Progenitor cell of endocrine pancreas (in vitro differentiated cells): ENCODE measurements at regions not wholly inside any gene's neighbourhood (a gene's known extent, or its start where the extent isn't known, plus 50 kb on each side); places are given as distances from the start of the nearest gene placed in this dataset.
"Not testable (repeated sequence)": the region's sequence is repeated elsewhere in the genome, so short reads cannot be mapped to it uniquely, and the experiment has no call there.

Experiments used
- DNase-seq: peaks from one replicate; pipeline ENCODE4 v3.0.0; 2021; ENCODE audit warnings: low spot score; ENCODE audit not compliant: unreplicated experiment
- H3K27ac Mint-ChIP-seq: 2 replicates; pipeline ENCODE4 v1.8.0; 2021; ENCODE audit warnings: mild to moderate bottlenecking, moderate library complexity, mixed read lengths
- H3K27me3 Mint-ChIP-seq: 2 replicates; pipeline ENCODE4 v1.8.0; 2021; ENCODE audit warnings: mixed read lengths
- H3K36me3 Mint-ChIP-seq: 2 replicates; pipeline ENCODE4 v1.8.0; 2022; ENCODE audit warnings: mixed read lengths; ENCODE audit not compliant: insufficient read depth
- H3K4me1 Mint-ChIP-seq: 2 replicates; pipeline ENCODE4 v1.8.0; 2021; ENCODE audit warnings: low read depth, mixed read lengths
- H3K4me3 Mint-ChIP-seq: 2 replicates; pipeline ENCODE4 v1.8.0; 2021; ENCODE audit warnings: low read depth, mild to moderate bottlenecking, moderate library complexity, mixed read lengths
- H3K9me3 Mint-ChIP-seq: 2 replicates; pipeline ENCODE4 v1.8.0; 2021; ENCODE audit warnings: low read depth, mixed read lengths
- TF ChIP-seq, protein P1 (sequence below): fragments of 200-600 bp; sonication (generic); IDR thresholded peaks from one replicate; pipeline ENCODE4 v1.5.0; 2021; ENCODE audit warnings: antibody characterized with exemption, mild to moderate bottlenecking; ENCODE audit not compliant: unreplicated experiment

DNA sequence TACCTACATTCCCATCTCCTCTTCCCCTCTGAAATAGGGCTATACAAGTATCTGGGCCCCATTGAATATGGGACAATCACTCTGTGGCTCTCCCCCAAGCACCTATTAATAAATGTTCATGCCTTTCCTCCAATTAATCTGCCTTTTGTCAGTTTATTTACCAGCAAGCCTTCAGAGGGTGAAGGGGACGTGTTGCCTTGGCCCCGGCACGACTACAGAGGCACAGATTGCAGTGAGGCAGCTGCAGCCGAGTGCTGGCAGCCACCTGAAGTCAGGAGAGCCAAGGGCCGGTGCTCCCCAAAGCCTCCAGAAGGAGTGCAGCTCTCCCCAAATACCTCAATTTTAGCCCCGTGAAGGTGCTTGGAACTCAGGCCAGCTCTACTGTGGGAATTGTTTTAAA is 580.9 kb upstream of the B3GAT1 start:
- Mint-ChIP-seq H3K27ac (no peak overlapping the region), H3K27me3 (peaks cover 12% of the 10 kb centered on the region), H3K36me3 (no peaks in the 10 kb centered on the region), H3K4me1 (peaks cover 5% of the 10 kb centered on the region), H3K9me3 (no peaks in the 10 kb centered on the region), H3K4me3 (no peak overlapping the region)
- TF ChIP-seq, protein P1, sequence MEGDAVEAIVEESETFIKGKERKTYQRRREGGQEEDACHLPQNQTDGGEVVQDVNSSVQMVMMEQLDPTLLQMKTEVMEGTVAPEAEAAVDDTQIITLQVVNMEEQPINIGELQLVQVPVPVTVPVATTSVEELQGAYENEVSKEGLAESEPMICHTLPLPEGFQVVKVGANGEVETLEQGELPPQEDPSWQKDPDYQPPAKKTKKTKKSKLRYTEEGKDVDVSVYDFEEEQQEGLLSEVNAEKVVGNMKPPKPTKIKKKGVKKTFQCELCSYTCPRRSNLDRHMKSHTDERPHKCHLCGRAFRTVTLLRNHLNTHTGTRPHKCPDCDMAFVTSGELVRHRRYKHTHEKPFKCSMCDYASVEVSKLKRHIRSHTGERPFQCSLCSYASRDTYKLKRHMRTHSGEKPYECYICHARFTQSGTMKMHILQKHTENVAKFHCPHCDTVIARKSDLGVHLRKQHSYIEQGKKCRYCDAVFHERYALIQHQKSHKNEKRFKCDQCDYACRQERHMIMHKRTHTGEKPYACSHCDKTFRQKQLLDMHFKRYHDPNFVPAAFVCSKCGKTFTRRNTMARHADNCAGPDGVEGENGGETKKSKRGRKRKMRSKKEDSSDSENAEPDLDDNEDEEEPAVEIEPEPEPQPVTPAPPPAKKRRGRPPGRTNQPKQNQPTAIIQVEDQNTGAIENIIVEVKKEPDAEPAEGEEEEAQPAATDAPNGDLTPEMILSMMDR = no peak
- no peak for DNase-seq

DNA sequence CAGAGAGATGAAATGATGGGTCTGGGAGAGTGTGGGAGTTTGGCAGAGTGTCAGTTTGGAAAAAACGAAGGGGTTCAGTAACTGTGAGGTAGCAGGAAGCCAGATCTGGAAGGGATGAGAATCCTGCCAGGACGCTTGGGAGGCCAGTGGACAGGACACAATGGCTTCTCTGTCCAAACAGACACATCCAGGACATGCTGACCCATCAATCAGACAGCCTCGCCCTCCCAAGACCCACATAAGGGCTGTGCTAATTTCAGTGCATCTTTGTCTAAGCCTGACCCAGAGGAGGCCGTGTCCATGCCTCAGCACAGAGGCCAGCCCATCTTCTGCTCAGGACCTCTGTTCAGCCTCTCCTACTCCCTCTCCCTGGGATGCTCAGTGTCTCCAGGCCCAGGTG is 576.5 kb upstream of the B3GAT1 start:
- Mint-ChIP-seq H3K4me1 (peaks cover 2% of the 10 kb centered on the region), H3K4me3 (no peak overlapping the region), H3K9me3 (no peaks in the 10 kb centered on the region), H3K27ac (no peak overlapping the region), H3K27me3 (peaks cover 24% of the 10 kb centered on the region), H3K36me3 (no peaks in the 10 kb centered on the region)
- TF ChIP-seq, protein P1 = no peak
- no peak for DNase-seq

DNA sequence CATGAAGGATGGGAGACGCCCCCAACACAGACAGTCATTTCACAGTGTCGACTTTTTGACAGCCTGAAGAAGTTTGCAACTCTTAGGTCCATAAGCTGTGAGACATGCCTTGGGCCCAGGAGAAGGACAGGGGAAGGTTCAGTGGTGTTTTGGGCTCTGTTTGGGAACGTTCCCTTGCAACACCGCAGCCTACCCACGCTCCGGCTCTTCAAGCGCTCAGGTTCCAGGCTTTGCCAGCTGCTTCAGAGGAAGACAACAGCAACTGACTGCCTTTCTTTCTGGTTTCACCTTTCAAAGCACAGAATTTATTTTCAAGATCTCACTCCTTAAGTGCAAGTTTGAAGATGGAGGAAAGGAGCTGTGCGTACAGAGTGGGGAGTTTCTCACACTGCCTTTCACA is 575.8 kb upstream of the B3GAT1 start:
- H3K36me3 Mint-ChIP-seq = no peaks in the 10 kb centered on the region
- peaks cover 2% of the 10 kb centered on the region for H3K4me1 Mint-ChIP-seq

DNA sequence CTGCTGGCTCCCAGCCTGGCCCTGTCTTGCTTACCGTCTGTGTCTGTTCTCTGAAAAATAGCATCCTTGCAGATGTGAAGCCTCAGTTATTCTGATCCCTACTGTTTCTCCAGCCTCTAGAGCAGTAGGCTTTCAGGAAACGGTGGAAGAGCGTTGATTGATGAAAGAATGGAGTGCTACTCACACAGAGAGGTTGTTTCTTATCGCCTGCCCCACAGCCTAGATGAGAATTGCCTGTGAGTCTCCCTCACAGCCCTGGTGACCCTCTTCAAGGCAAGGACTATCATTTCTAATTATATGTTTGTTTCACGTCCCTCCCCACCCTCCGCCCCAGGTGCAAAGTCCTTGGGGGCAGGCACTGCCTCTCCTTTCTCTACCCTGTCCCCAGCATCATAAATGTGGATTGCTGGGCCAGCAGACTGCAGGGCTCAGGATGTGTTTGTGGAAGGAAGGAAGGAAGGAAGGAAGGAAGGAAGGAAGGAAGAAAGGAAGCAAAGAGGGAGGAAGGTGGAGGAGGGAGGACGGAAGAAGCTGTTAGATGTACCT is 575.3 kb upstream of the B3GAT1 start:
- TF ChIP-seq, protein P1 = no peak
- H3K36me3 Mint-ChIP-seq = no peaks in the 10 kb centered on the region
- H3K4me1 Mint-ChIP-seq = peaks cover 2% of the 10 kb centered on the region
- DNase-seq = no peak
- H3K27ac Mint-ChIP-seq = no peak overlapping the region
- H3K4me3 Mint-ChIP-seq = no peak overlapping the region
- H3K27me3 Mint-ChIP-seq = peaks cover 30% of the 10 kb centered on the region
- H3K9me3 Mint-ChIP-seq = no peaks in the 10 kb centered on the region

More for the DNA sequence above, 575.8 kb upstream of the B3GAT1 start:
- TF ChIP-seq, protein P1 = no peak
- no peak for DNase-seq
- H3K27ac Mint-ChIP-seq = no peak overlapping the region
- H3K9me3 Mint-ChIP-seq = no peaks in the 10 kb centered on the region
- no peak overlapping the region for H3K4me3 Mint-ChIP-seq
- H3K27me3 Mint-ChIP-seq = peaks cover 25% of the 10 kb centered on the region

DNA sequence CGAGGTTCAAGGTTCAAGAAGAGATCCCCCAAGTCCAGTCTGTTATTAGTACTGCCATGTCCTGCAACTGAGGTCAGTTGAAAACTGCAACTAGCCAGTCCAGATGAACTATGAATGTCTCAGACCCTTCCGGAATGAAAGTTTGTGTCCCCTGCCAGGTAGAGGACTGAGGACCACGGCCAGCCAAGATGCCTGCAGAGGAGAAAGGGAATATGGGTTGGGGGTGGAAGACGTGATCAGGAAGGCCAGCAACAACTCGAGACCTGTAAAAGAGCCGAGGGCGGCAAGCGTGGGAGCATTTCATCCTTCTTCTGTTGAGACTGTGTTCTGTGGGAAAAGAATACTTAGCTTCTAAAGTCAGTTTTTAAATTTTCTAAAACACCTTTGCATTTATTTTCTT is 572.4 kb upstream of the B3GAT1 start:
- no peak overlapping the region for H3K27ac Mint-ChIP-seq
- TF ChIP-seq, protein P1 = no peak
- no peaks in the 10 kb centered on the region for H3K9me3 Mint-ChIP-seq
- H3K4me3 Mint-ChIP-seq = no peak overlapping the region
- peaks cover 33% of the 10 kb centered on the region for H3K27me3 Mint-ChIP-seq
- no peak for DNase-seq
- no peaks in the 10 kb centered on the region for H3K36me3 Mint-ChIP-seq
- peaks cover 2% of the 10 kb centered on the region for H3K4me1 Mint-ChIP-seq

DNA sequence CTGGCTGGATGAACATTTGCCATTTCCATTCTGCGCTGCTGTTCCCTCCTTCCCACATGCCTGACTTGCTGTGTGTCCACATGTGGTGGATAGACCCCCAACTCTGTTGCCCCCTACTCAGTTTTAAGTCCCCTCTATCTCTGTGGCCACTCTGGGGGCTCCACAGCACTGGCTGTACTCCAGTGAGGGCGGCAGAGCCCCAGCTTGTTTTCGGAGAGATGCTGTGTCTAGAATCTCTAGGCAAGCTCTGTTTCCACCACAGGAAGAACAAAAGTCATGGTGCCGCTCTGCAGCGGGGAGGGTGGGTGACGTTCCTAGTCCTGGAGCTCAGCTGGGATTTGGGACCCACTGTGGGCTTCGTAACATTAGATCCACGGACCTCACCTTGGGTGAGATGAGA is 570.4 kb upstream of the B3GAT1 start:
- H3K36me3 Mint-ChIP-seq, DNase-seq, H3K4me1 Mint-ChIP-seq, H3K27ac Mint-ChIP-seq, H3K4me3 Mint-ChIP-seq, H3K9me3 Mint-ChIP-seq: not testable (repeated sequence)
- H3K27me3 Mint-ChIP-seq = peaks cover 30% of the 10 kb centered on the region
